GM12878 (cell line): ENCODE measurements at regions not wholly inside any gene's neighbourhood (a gene's known extent, or its start where the extent isn't known, plus 50 kb on each side); places are given as distances from the start of the nearest gene placed in this dataset.

Experiments
- ATAC-seq: fragments of 200-7000 bp; cut with Tn5 transposase; 3 replicates; pipeline ENCODE4 v1.9.1; 2020; ENCODE audit warnings: mild to moderate bottlenecking, moderate library complexity
- BruUV-seq: library from RNA; stranded (reverse); fragments of 400-500 nt; replicated peaks from 2 replicates; lab custom pipeline; 2021; lab: Mats Ljungman, UMichigan
- CTCF ChIA-PET: fragments of 300-600 bp; sonication (Branson Sonifier 250); formaldehyde crosslinking; extraction: SDS; loops from one replicate; lab custom pipeline; 2021; ENCODE audit warnings: inconsistent platforms; lab: Yijun Ruan, JAX
- POLR2A ChIA-PET: fragments of 350-600 bp; formaldehyde crosslinking; extraction: SDS; loops from one replicate; lab custom pipeline; 2021; ENCODE audit warnings: inconsistent platforms; lab: Charles Lee
- RAD21 ChIA-PET: fragments of 300-600 bp; sonication (Branson Sonifier 250); formaldehyde crosslinking; loops from one replicate; lab custom pipeline; 2023; ENCODE audit warnings: antibody characterized with exemption; ENCODE audit not compliant: unreplicated experiment; lab: Charles Lee
- SMC1A ChIA-PET: fragments of 300-600 bp; sonication (Branson Sonifier 250); formaldehyde crosslinking; loops from one replicate; lab custom pipeline; 2023; ENCODE audit not compliant: unreplicated experiment, uncharacterized antibody; lab: Charles Lee
- DNase-seq: peaks from one replicate; pipeline ENCODE4 v3.0.0-alpha.2; 2011; ENCODE audit warnings: low read depth, low spot score
- FAIRE-seq: peaks from 3 replicates; lab custom pipeline; 2011; peaks lifted over from hg19 to GRCh38; lab: Jason Lieb, UNC
- H2AFZ ChIP-seq: 2 replicates; pipeline ENCODE4 v1.6.0; 2011; ENCODE audit warnings: low read depth, low read length, control low read depth; ENCODE audit not compliant: control insufficient read depth
- H3K27ac ChIP-seq: 2 replicates; pipeline ENCODE4 v1.5.1; 2011; ENCODE audit warnings: control low read depth; ENCODE audit not compliant: control insufficient read depth, insufficient read depth
- H3K27me3 ChIP-seq, 2 experiments: replicated peaks in 1 of 2; 2 replicates each; pipeline versions ENCODE4 v1.6.0 to v1.6.1; 2011; ENCODE audit warnings: low read length in 1 of 2; ENCODE audit not compliant: control insufficient read depth in 2 of 2, insufficient read depth in 2 of 2
- H3K36me3 ChIP-seq, 2 experiments: 2 replicates each; pipeline ENCODE4 v1.5.1; 2011; ENCODE audit warnings: low read length in 1 of 2; ENCODE audit not compliant: control insufficient read depth in 2 of 2, insufficient read depth in 2 of 2
- H3K4me1 ChIP-seq: 2 replicates; pipeline ENCODE4 v1.6.1; 2011; ENCODE audit warnings: mild to moderate bottlenecking, low read length, moderate library complexity, mixed read lengths; ENCODE audit not compliant: control insufficient read depth, insufficient read depth
- H3K4me2 ChIP-seq: 2 replicates; pipeline ENCODE4 v1.6.0; 2011; ENCODE audit warnings: control low read depth; ENCODE audit not compliant: control insufficient read depth, insufficient read depth
- H3K4me3 ChIP-seq: fragments of 200-600 bp; sonication (generic); 2 replicates; pipeline ENCODE4 v1.5.1; 2016
- H3K79me2 ChIP-seq: 2 replicates; pipeline ENCODE4 v1.6.0; 2011; ENCODE audit warnings: low read length; ENCODE audit not compliant: control insufficient read depth, insufficient read depth
- H3K9ac ChIP-seq: 2 replicates; pipeline ENCODE4 v1.8.0; 2011; ENCODE audit warnings: low read length, control low read depth, mixed read lengths; ENCODE audit not compliant: control insufficient read depth, insufficient read depth
- H3K9me3 ChIP-seq: replicated peaks from 3 replicates; pipeline ENCODE4 v1.5.1; 2011; ENCODE audit warnings: mild to moderate bottlenecking, low read length; ENCODE audit not compliant: control insufficient read depth, insufficient read depth
- H4K20me1 ChIP-seq: 2 replicates; pipeline ENCODE4 v1.6.0; 2011; ENCODE audit not compliant: control insufficient read depth, insufficient read depth
- BCLAF1 ChIP-seq: fragments of 450-650 bp; IDR thresholded peaks from 2 replicates; pipeline ENCODE4 v1.6.1; 2017; ENCODE audit warnings: antibody characterized with exemption, mild to moderate bottlenecking, moderate library complexity
- GABPA ChIP-seq: IDR thresholded peaks from 2 replicates; pipeline ENCODE4 v1.6.1; 2014; ENCODE audit warnings: antibody characterized with exemption, low read depth, mild to moderate bottlenecking, inconsistent platforms
- NFYB ChIP-seq: IDR thresholded peaks from 2 replicates; pipeline ENCODE4 v1.6.1; 2011; ENCODE audit warnings: low read depth, mild to moderate bottlenecking, low read length, improper control_type of control experiment, moderate library complexity; ENCODE audit not compliant: insufficient read depth
- NR2C1 ChIP-seq: fragments of 450-650 bp; IDR thresholded peaks from 2 replicates; pipeline ENCODE4 v1.6.1; 2017; ENCODE audit warnings: antibody characterized with exemption, mild to moderate bottlenecking, moderate library complexity
- RBBP5 ChIP-seq: fragments of 200-600 bp; sonication (generic); conservative IDR thresholded peaks from 2 replicates; pipeline ENCODE4 v1.6.1; 2016
- RUNX3 ChIP-seq: IDR thresholded peaks from 2 replicates; pipeline ENCODE4 v1.6.1; 2012; ENCODE audit warnings: low read length, inconsistent platforms
- WGBS: methylation state at CpG from one replicate; pipeline ENCODE4 v1.1.6; 2016; ENCODE audit warnings: low lambda C conversion rate; ENCODE audit not compliant: insufficient replicate concordance, insufficient coverage; ENCODE audit errors: missing lambda C conversion rate; 5-methylcytosine and 5-hydroxymethylcytosine counted together
- in situ Hi-C: fragments of 300-500 bp; cut with MboI; formaldehyde crosslinking; loops from 9 replicates; pipeline ENCODE4 v1.14.3; 2018; ENCODE audit warnings: mixed read lengths
- intact Hi-C: fragments of 100-400 bp; cut with micrococcal nuclease; formaldehyde crosslinking; loops from one replicate; pipeline ENCODE4 v1.14.2; 2022; ENCODE audit not compliant: unreplicated experiment

- Histone ChIP-seq H3K9ac (no peak overlapping the region), H3K27ac (no peak overlapping the region), H4K20me1 (no peaks in the 10 kb centered on the region), H3K9me3 (no peaks in the 10 kb centered on the region), H3K27me3 (no peaks in the 10 kb centered on the region), H3K36me3 (no peaks in the 10 kb centered on the region), H3K4me3 (no peak overlapping the region), H3K4me2 (no peak overlapping the region), H3K4me1 (no peaks in the 10 kb centered on the region), H2AFZ (no peak overlapping the region), H3K79me2 (no peaks in the 10 kb centered on the region)
- ChIA-PET SMC1A (no interaction called here), POLR2A (no interaction called here), RAD21 (no interaction called here), CTCF (interaction anchor here (0.6 to 0.8 kb wide), 5 partner anchors 23 to 749 kb away, joined by 3 read pairs; no protein-coding TSS in a partner anchor)
- DNase-seq (no peak), ATAC-seq (no peak), FAIRE-seq (no peak)
- in situ Hi-C loops (loop anchor here (10.0 kb wide), 1 partner anchor 960 kb away; no protein-coding TSS in a partner anchor), intact Hi-C loops (loop anchor here (2.0 to 10.0 kb wide), 2 partner anchors 490 to 954 kb away; no protein-coding TSS in a partner anchor)
- TF ChIP-seq RBBP5 (no peak), GABPA (no peak)
- no TSS peak for BruUV-seq
- 45% methylated on average over 4 of the region's 4 CpGs for WGBS
Measured at GRCh38 chr1:213375002-213375401, 324.0 kb downstream of the RPS6KC1 start.

DNA sequence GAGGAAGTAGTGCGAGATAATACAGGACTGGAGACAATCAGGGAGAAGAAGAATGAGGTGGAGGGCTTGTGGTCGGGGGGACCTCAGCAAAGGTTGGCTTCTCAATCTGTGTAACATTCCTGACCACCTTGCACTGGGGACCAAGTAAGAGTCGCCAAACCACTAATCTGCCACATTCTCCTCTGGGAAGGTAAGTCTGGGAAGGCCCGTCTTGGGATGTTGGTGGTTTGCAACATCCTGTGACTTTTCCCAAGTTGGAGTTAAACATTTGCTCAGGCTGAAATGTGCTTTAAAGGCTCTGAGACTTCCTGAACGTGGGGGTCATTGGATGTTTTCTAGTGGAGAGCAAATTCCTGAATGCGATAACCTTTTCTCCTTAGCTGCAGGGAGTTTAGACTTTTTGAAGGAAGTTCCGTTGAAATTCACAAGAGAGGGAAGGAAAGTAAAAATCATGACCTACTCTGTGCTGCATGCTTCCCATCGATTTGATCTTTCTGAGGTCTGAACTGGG is 325.9 kb downstream of the RPS6KC1 start:
- intact Hi-C loops: loop anchor here (10.0 kb wide), 1 partner anchor 488 kb away; no protein-coding TSS in a partner anchor
- POLR2A ChIA-PET: interaction anchor here (0.5 kb wide), 1 partner anchor 126 kb away, joined by 3 read pairs; no protein-coding TSS in a partner anchor

More for the DNA sequence above, 325.9 kb downstream of the RPS6KC1 start:
- TF ChIP-seq NR2C1 (no peak), NFYB (no peak), RUNX3 (no peak), BCLAF1 (no peak), RBBP5 (no peak)
- no TSS peak for BruUV-seq
- Histone ChIP-seq H3K36me3 (no peaks in the 10 kb centered on the region), H3K27me3 (no peaks in the 10 kb centered on the region), H3K9ac (no peak overlapping the region), H3K4me1 (no peaks in the 10 kb centered on the region), H3K4me2 (no peak overlapping the region), H3K27ac (no peak overlapping the region), H2AFZ (no peak overlapping the region), H3K79me2 (no peaks in the 10 kb centered on the region), H3K4me3 (no peak overlapping the region), H4K20me1 (no peaks in the 10 kb centered on the region), H3K9me3 (no peaks in the 10 kb centered on the region)
- ChIA-PET CTCF (interaction anchor here (0.7 to 0.8 kb wide), 2 partner anchors 9 to 113 kb away, joined by 3 read pairs; no protein-coding TSS in a partner anchor), RAD21 (interaction anchor here (1.1 kb wide), 1 partner anchor 746 kb away, joined by 7 read pairs; no protein-coding TSS in a partner anchor), SMC1A (no interaction called here)
- 23% methylated on average over 8 of the region's 8 CpGs for WGBS
- no peak for FAIRE-seq
- ATAC-seq: no peak
- in situ Hi-C loops: loop anchor here (10.0 kb wide), 1 partner anchor 958 kb away; no protein-coding TSS in a partner anchor
- no peak for DNase-seq
